GM18519 (cell line): ENCODE measurements at regions not wholly inside any gene's neighbourhood (a gene's known extent, or its start where the extent isn't known, plus 50 kb on each side); places are given as distances from the start of the nearest gene placed in this dataset.

Experiments
- ATAC-seq: cut with Tn5 transposase; IDR thresholded peaks from one replicate; pipeline ENCODE4 v1.9.1; 2021; ENCODE audit warnings: mild to moderate bottlenecking, moderate library complexity; ENCODE audit not compliant: unreplicated experiment, low FRiP score

DNA sequence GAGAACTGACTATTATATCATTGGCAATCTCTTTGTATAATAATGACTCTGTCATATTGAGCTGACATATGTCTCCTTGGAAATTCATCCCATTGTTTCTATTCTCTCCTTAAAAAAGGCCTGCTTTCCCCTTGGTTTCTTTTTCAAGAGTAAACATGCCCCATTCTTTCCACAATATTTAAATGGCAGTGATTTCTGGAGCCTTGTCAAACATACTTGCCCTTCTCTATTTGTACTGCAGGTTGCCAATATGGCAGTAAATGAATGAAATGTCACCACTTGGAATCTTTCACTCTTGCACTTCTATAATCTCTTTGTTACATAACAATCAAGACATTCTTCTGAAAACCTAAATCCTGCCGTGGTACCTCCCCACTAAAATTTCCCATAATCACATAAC is 1265.1 kb upstream of the CDH8 start:
- ATAC-seq, result no peak

DNA sequence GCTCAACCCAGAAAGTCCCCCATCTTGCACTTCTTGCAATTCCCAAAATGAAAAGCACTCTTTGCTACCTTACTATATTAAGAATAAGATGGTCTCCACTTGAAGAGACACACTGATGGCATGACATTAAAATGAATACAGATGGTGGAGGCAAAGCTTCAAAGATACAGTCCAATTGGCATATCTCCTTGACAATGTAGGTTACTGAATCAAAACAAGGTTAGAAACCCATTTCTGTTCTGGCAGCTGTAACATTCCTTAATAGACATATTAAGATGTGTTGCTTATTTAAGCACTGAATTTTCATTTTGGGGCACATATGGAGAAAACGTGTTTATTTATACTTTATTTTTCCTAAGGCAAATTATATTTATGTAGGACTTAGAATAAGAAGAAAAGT is 1262.8 kb upstream of the CDH8 start:
- ATAC-seq, result no peak

GRCh38 chr16:63292036-63292435 is 1255.8 kb upstream of the CDH8 start:
- ATAC-seq, result no peak

- no peak for ATAC-seq
These were observed 1253.7 kb upstream of the CDH8 start for GRCh38 chr16:63289834-63290460.

GRCh38 chr16:63287401-63287800 is 1251.2 kb upstream of the CDH8 start:
- ATAC-seq, result no peak

- ATAC-seq, result no peak
These were observed 1247.5 kb upstream of the CDH8 start for GRCh38 chr16:63283721-63284120.

DNA sequence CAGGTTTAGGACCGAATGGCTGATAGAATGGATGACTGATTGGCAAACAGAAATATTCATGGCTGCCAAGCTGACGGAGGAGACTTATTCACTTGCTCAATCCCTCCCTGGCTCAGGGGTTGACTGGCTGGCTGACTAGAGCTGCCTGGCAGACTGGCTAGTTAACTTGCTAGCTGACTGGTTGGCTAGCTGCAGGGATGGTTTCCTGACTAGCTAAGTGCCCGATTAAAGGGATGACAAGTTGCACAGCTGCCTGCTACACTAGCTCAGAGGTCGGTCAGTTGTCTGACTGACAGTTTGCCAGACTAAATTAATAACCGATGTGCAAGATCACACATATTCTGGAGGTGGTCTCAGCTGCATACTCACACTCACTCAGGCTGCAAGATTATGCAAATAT is 1208.4 kb upstream of the CDH8 start:
- no peak for ATAC-seq

DNA sequence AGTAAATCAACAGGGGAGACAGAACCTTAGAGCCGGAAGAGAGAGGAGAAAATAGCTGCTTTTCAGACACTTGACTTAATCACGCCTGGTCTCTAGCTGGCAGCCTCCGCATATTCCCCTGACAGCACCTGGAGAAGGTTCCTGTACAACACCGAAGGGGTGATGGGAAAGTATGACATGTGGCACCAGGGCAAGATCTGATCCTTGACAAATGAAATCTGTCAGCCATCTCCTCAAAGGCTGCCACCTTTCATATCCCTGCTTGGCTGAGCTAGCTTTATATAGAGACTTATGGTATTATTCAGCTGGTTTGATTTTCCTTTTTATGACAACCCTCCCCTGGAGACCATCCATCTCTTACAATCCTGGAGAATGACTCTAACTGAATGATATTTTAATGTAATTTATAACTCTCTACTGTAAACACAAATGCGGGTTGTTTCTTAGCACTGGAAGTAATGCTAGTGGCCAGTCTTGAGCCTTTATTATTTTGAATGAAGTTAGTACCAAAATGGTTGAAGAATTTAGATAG is 1205.3 kb upstream of the CDH8 start:
- no peak for ATAC-seq

DNA sequence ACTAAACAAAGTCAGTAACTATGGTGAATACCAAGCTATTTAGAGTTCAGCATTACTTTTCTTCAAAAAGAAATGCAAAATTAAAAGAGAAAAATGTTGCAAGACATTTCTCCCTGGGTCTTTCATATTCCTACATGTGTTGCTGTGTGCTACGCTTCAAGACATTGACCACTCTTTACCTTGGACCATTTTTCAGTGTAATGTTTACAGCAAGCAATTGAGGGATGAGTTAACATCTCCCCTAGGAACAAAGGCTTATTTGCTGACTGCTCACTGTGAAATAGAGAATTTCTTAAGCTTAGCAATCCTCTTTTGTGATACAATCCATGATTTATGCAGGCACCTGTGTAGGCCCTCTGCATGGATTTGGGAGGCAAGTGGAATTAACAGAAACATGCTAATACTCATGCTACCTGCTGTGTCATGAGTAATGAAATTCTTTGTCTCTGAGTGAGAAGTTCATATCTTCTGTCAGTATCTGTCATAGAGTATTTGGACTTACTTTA is 1202.9 kb upstream of the CDH8 start:
- ATAC-seq, result no peak

- no peak for ATAC-seq
These were observed 1194.3 kb upstream of the CDH8 start for GRCh38 chr16:63230421-63231040.

GRCh38 chr16:63228259-63228658 is 1192.0 kb upstream of the CDH8 start:
- ATAC-seq, result no peak

DNA sequence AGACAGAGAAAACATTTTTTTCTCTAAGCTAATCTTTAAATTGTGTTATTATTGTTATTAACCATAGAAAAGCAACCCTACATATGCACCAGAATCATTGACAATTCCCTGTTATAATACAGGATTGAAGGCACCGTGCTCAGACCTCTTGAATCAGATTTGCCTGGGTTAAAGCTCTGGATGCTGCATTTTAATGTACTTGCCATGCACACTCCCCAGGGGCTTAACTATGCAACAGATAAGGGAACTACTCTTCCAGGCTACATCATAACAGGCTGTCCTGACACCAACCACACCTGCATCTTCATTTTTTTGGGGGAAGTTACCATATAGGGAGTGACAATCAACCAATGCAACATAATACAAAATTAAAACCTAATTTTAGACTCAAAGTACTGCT is 1187.6 kb upstream of the CDH8 start:
- ATAC-seq, result no peak

- no peak for ATAC-seq
These were observed 1180.6 kb upstream of the CDH8 start for GRCh38 chr16:63216696-63217423.

DNA sequence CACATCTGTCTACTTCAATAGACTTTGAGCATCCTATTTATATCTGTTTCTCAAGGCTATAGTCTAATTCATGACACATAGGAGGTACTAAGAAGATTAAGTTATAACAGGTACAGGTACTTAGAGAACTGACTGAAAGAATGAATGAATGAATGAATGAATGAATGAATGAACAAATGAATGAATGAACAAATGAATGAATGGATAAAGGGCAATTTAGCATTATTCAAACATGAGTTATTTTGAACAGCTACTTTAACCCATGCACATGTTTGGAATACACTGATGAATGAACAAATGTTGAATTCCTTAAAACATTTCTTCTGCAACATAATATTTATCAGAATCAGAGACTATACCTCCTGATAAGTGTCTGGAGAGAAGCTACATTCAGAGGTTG is 1165.6 kb upstream of the CDH8 start:
- ATAC-seq, result no peak

GRCh38 chr16:63200940-63201339 is 1164.7 kb upstream of the CDH8 start:
- ATAC-seq, result no peak

DNA sequence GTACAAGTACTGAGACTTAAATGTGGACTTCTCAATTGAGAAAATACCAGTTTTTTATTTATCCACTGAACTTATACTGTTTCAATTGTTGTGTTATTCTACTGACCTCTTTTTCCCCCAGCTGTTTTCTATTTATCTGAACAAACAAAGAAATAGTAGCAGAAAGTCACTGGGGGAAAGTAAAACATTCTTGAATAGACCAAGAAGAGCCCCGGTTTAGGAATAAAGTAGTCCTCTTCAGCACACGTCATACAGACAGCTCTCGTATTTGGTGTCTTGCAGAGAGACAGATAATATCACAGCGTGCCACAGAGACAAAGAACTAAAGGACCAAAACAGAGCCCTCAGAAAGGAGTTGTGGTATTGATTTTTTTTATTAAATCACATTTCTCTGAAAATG is 1159.1 kb upstream of the CDH8 start:
- ATAC-seq, result no peak

GRCh38 chr16:63192980-63193379 is 1156.7 kb upstream of the CDH8 start:
- no peak for ATAC-seq

DNA sequence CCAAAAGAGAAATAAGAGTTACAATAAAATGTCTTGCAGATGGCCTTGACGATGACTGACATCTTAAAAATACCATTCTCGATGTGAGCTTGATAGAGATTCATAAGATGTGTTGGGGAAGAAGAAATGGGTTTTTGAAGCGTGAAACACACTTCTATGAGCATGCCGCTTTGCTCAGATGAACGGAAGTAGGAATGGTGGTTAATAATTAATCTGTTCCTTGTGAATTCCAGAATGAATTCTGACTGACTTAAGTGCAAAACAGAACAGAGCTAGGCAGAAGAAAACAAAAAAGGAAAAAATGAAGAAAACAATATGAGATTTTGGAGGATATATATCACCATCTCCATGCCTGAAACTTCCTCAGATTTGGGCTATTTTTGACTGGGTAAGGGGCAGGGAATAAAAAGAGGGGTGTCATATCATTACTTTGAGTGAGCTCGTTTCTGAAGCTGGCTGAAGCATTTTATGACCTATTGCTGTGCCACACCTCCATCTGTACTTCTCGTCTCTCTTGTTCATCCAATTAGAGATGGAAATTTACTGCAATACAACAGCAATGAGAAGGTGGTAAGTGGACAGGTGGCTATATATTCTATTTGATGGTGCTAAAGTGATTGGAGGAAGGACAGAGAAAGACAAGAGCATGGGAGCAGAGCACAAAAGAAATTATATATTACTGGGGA is 1152.0 kb upstream of the CDH8 start:
- ATAC-seq, result no peak

DNA sequence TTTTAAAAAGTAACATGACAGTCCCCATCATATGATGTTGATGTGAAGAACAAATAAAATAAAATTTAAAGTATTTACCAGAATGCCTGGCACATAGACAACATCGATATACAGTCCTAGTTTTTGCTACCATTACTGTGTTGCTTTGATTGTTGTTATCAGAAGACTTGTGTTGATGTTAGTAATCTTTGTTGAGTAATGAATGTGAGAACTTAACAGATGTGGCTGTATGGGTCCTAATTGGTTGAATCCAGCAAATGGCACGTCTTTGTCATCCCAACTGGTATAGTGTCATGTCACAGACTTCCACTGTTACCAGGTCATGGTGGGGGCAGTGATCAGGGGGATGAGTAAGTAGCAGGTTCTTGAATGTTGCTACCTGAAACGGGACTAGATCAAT is 1151.4 kb upstream of the CDH8 start:
- ATAC-seq, result no peak

DNA sequence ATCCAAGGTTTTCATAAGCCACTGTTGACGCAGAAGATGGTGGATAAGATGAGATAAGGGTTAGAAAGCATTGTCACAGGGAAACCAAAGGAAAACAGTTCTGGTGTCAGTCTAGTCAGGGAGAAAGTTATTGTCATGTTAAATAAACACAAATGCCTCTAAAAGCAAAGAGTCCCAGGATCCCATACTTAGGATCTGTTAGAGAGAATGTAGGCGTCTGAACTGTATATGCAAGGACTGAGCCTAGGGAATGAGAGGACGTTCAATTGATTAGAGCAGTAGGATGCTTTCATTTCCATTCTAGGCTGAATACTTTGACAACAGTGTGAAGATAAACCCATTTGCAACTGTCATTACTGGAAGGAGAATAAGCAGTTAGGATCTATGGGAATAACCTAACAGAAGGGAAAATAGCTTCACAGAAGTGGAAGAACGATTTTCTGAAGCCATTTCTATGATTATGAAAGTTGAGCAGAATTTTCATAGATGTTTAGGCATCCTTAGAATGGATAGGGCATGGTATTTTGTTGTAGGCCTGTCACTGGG is 1149.1 kb upstream of the CDH8 start:
- no peak for ATAC-seq

DNA sequence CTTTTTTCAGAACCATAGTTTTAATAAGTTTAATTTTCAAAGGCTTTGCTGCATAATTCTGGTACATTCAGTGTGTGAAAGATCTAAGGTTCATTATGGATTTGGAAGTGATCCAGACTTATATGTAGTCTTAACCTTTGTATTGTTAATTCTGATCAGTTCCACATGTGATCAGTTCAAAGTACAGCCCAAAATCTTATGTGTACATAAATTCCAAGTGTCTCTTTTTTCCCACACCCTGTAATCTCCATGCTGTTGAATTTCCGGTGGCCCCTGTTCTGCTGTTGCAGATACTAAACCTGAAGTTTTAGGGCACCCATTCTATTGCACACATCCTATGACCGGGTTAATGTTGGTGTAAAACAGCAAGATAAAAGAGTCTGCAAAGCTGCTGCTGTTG is 1147.5 kb upstream of the CDH8 start:
- no peak for ATAC-seq
